HL-60 (cell line): ENCODE measurements at regions not wholly inside any gene's neighbourhood (a gene's known extent, or its start where the extent isn't known, plus 50 kb on each side); places are given as distances from the start of the nearest gene placed in this dataset.

Experiments used
- DNase-seq, 2 experiments: peaks; one replicate each; pipeline ENCODE4 v3.0.0-alpha.2; 2010 to 2020; ENCODE audit warnings: low read depth in 1 of 2, low spot score in 1 of 2
- H3K27ac ChIP-seq: fragments of 250-450 bp; sonication (Bioruptor Pico); replicated peaks from 2 replicates; pipeline ENCODE4 v1.5.1; 2020; ENCODE audit warnings: mild to moderate bottlenecking, moderate library complexity
- H3K27me3 ChIP-seq: fragments of 250-450 bp; sonication (Bioruptor Pico); 2 replicates; pipeline ENCODE4 v1.5.1; 2021; ENCODE audit warnings: mild to moderate bottlenecking, moderate library complexity; ENCODE audit not compliant: insufficient read depth, poor library complexity, severe bottlenecking
- H3K4me3 ChIP-seq: replicated peaks from 2 replicates; pipeline ENCODE4 v1.5.1; 2011; ENCODE audit warnings: mild to moderate bottlenecking, control low read depth, low read length; ENCODE audit not compliant: insufficient read depth
- CTCF ChIP-seq: IDR thresholded peaks from one replicate; pipeline ENCODE4 v1.5.1; 2011; ENCODE audit warnings: low read length, control low read depth, inconsistent platforms; ENCODE audit not compliant: insufficient read depth
- GABPA ChIP-seq: IDR thresholded peaks from 2 replicates; pipeline ENCODE4 v1.6.1; 2012; ENCODE audit warnings: low read depth
- POLR2AphosphoS5 ChIP-seq: IDR thresholded peaks from 2 replicates; pipeline ENCODE4 v1.6.1; 2012; ENCODE audit warnings: low read depth
- REST ChIP-seq: IDR thresholded peaks from 2 replicates; pipeline ENCODE4 v1.6.1; 2012; ENCODE audit warnings: low read depth; ENCODE audit not compliant: insufficient replicate concordance
- SPI1 ChIP-seq: IDR thresholded peaks from 2 replicates; pipeline ENCODE4 v1.6.1; 2012; ENCODE audit warnings: low read depth, mild to moderate bottlenecking, borderline replicate concordance

DNA sequence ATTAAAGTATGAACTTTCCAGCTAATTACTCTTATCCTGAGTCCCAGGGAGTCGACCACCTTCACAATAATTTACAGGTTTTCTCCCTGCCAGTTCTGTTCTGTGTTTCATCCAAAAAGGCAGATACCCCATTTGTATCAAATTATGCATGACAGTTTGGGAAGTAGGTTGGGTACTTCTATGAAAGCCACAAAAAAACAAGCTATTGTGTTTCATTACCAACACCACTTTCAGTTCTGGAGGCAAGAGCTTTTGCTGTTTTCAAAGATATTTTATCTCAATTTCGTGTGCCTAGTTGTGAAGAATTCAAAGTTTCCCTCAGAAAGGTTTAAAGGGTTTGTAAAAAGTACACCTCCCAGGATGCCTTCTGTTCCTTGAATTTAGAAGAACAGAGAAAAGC, 557.4 kb downstream of the FLRT2 start:
- Histone ChIP-seq H3K27ac (no peak overlapping the region), H3K4me3 (no peak overlapping the region), H3K27me3 (no peaks in the 10 kb centered on the region)
- no peak for DNase-seq
- TF ChIP-seq CTCF (no peak), GABPA (no peak), REST (no peak), SPI1 (no peak)

DNA sequence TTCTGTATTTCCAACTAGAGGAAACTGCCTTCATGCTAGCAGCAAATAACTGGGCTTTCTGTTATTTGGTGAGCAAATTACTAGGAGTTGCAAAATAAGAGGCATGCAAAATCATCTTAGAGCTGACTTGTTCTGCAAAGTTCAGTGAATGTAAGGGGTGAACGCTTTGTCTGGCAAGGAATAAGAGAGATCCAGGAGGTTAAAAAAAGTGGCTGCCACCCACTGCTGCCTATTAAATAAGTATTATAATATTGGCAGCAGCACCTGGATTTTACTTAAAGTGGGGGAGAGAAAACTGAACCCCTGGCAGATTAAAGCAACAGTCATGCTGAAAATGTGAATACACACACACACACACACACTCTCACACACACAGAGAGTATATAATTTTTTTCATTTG, 557.0 kb downstream of the FLRT2 start:
- H3K4me3 ChIP-seq: no peak overlapping the region
- H3K27me3 ChIP-seq: no peaks in the 10 kb centered on the region
- DNase-seq: no peak
- TF ChIP-seq SPI1: no peak
- no peak for TF ChIP-seq GABPA
- TF ChIP-seq CTCF: no peak
- no peak for TF ChIP-seq REST
- no peak for TF ChIP-seq POLR2AphosphoS5
- no peak overlapping the region for H3K27ac ChIP-seq

GRCh38 chr14:86084097-86084496, 554.2 kb downstream of the FLRT2 start:
- Histone ChIP-seq H3K27ac (no peak overlapping the region), H3K4me3 (no peak overlapping the region), H3K27me3 (no peaks in the 10 kb centered on the region)
- TF ChIP-seq GABPA (no peak), POLR2AphosphoS5 (no peak), CTCF (no peak), REST (no peak), SPI1 (no peak)
- DNase-seq: no peak
